HL-60 (cell line): ENCODE measurements at regions not wholly inside any gene's neighbourhood (a gene's known extent, or its start where the extent isn't known, plus 50 kb on each side); places are given as distances from the start of the nearest gene placed in this dataset.

ENCODE experiments used
- DNase-seq, 2 experiments: peaks; one replicate each; pipeline ENCODE4 v3.0.0-alpha.2; 2010 to 2020; ENCODE audit warnings: low read depth in 1 of 2, low spot score in 1 of 2
- H3K27ac ChIP-seq: fragments of 250-450 bp; sonication (Bioruptor Pico); replicated peaks from 2 replicates; pipeline ENCODE4 v1.5.1; 2020; ENCODE audit warnings: mild to moderate bottlenecking, moderate library complexity
- H3K27me3 ChIP-seq: fragments of 250-450 bp; sonication (Bioruptor Pico); 2 replicates; pipeline ENCODE4 v1.5.1; 2021; ENCODE audit warnings: mild to moderate bottlenecking, moderate library complexity; ENCODE audit not compliant: insufficient read depth, poor library complexity, severe bottlenecking
- H3K4me3 ChIP-seq: replicated peaks from 2 replicates; pipeline ENCODE4 v1.5.1; 2011; ENCODE audit warnings: mild to moderate bottlenecking, control low read depth, low read length; ENCODE audit not compliant: insufficient read depth
- CTCF ChIP-seq: IDR thresholded peaks from one replicate; pipeline ENCODE4 v1.5.1; 2011; ENCODE audit warnings: low read length, control low read depth, inconsistent platforms; ENCODE audit not compliant: insufficient read depth
- GABPA ChIP-seq: IDR thresholded peaks from 2 replicates; pipeline ENCODE4 v1.6.1; 2012; ENCODE audit warnings: low read depth
- POLR2AphosphoS5 ChIP-seq: IDR thresholded peaks from 2 replicates; pipeline ENCODE4 v1.6.1; 2012; ENCODE audit warnings: low read depth
- SPI1 ChIP-seq: IDR thresholded peaks from 2 replicates; pipeline ENCODE4 v1.6.1; 2012; ENCODE audit warnings: low read depth, mild to moderate bottlenecking, borderline replicate concordance
- TF ChIP-seq, protein P1 (sequence below): IDR thresholded peaks from 2 replicates; pipeline ENCODE4 v1.6.1; 2012; ENCODE audit warnings: low read depth; ENCODE audit not compliant: insufficient replicate concordance

DNA sequence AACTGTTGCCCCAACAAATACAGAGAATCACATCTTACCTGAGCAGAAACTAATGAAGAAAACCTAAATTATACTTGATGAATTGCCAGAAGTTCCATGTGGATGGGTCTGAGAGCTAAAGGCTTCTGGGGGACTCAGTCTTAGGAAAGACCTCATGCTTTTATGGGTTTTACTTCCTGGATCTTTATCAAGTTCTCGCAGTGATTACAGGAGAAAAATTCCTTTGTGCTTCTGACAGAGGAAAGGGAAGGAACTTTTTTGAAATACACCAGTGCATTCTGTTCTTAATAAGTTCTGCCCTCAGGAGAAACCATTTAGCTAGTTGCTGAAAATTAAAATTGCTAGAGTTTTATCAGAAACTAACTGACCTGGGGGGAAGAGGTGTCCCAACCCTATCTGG lies 203.9 kb upstream of the KITLG start:
- TF ChIP-seq GABPA (no peak), POLR2AphosphoS5 (no peak), SPI1 (no peak), CTCF (no peak)
- TF ChIP-seq, protein P1, sequence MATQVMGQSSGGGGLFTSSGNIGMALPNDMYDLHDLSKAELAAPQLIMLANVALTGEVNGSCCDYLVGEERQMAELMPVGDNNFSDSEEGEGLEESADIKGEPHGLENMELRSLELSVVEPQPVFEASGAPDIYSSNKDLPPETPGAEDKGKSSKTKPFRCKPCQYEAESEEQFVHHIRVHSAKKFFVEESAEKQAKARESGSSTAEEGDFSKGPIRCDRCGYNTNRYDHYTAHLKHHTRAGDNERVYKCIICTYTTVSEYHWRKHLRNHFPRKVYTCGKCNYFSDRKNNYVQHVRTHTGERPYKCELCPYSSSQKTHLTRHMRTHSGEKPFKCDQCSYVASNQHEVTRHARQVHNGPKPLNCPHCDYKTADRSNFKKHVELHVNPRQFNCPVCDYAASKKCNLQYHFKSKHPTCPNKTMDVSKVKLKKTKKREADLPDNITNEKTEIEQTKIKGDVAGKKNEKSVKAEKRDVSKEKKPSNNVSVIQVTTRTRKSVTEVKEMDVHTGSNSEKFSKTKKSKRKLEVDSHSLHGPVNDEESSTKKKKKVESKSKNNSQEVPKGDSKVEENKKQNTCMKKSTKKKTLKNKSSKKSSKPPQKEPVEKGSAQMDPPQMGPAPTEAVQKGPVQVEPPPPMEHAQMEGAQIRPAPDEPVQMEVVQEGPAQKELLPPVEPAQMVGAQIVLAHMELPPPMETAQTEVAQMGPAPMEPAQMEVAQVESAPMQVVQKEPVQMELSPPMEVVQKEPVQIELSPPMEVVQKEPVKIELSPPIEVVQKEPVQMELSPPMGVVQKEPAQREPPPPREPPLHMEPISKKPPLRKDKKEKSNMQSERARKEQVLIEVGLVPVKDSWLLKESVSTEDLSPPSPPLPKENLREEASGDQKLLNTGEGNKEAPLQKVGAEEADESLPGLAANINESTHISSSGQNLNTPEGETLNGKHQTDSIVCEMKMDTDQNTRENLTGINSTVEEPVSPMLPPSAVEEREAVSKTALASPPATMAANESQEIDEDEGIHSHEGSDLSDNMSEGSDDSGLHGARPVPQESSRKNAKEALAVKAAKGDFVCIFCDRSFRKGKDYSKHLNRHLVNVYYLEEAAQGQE, result no peak
- H3K4me3 ChIP-seq, result no peak overlapping the region
- DNase-seq, result no peak
- H3K27me3 ChIP-seq, result no peaks in the 10 kb centered on the region
- H3K27ac ChIP-seq, result no peak overlapping the region

DNA sequence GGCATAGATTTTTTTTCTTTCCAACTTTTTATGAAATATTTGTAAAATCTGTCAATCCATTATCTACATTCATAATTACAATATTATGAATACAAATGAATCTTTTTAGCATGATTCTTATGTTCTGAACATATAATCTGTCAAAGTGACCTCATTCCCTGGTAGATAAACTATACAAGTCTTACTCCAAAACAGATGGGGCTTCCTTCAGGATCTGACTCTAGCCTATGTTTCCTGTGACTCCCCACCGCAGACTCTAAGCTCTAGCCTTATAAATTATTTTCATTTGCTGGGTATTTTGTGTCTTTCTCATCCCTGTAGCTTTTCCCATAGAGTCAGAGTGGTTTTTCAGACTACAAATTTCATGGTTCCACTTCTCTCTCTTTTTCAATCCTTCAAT lies 202.1 kb upstream of the KITLG start:
- no peaks in the 10 kb centered on the region for H3K27me3 ChIP-seq
- H3K4me3 ChIP-seq, result no peak overlapping the region
- DNase-seq, result no peak
- no peak for TF ChIP-seq GABPA
- TF ChIP-seq, protein P1, result no peak
- TF ChIP-seq SPI1, result no peak
- no peak for TF ChIP-seq POLR2AphosphoS5
- TF ChIP-seq CTCF, result no peak
- no peak overlapping the region for H3K27ac ChIP-seq

- H3K27me3 ChIP-seq, result no peaks in the 10 kb centered on the region
- DNase-seq, result no peak
- TF ChIP-seq GABPA (no peak), POLR2AphosphoS5 (no peak), CTCF (no peak), SPI1 (no peak)
- TF ChIP-seq, protein P1, result no peak
- no peak overlapping the region for H3K27ac ChIP-seq
- H3K4me3 ChIP-seq, result no peak overlapping the region
These were observed 201.6 kb upstream of the KITLG start for GRCh38 chr12:88781909-88782308.
